Bronchial epithelial cell (primary cell): ENCODE measurements at regions not wholly inside any gene's neighbourhood (a gene's known extent, or its start where the extent isn't known, plus 50 kb on each side); places are given as distances from the start of the nearest gene placed in this dataset.
"Not testable (repeated sequence)": the region's sequence is repeated elsewhere in the genome, so short reads cannot be mapped to it uniquely, and the experiment has no call there.

Experiments
- DNase-seq: peaks from one replicate; pipeline ENCODE4 v3.0.0-alpha.2; 2010; ENCODE audit warnings: low read depth
- FAIRE-seq: peaks from 2 replicates; lab custom pipeline; 2011; peaks lifted over from hg19 to GRCh38; lab: Jason Lieb, UNC
- H3K27me3 ChIP-seq: 2 replicates; pipeline ENCODE4 v1.5.1; 2011; ENCODE audit warnings: low read length; ENCODE audit not compliant: control insufficient read depth, insufficient read depth
- H3K36me3 ChIP-seq: 2 replicates; pipeline ENCODE4 v1.5.1; 2011; ENCODE audit warnings: low read length; ENCODE audit not compliant: control insufficient read depth, insufficient read depth
- H3K4me3 ChIP-seq: 2 replicates; pipeline ENCODE4 v1.5.1; 2011; ENCODE audit warnings: mild to moderate bottlenecking, low read depth, low read length, control low read depth

GRCh38 chr5:1575991-1576714 lies 52.4 kb upstream of the LPCAT1 start:
- DNase-seq = not testable (repeated sequence)

GRCh38 chr5:1575491-1575890 lies 51.7 kb upstream of the LPCAT1 start:
- not testable (repeated sequence) for H3K36me3 ChIP-seq, H3K4me3 ChIP-seq, H3K27me3 ChIP-seq, FAIRE-seq
- peak; percentile 11 for DNase-seq

More at GRCh38 chr5:1575991-1576714, 52.4 kb upstream of the LPCAT1 start:
- FAIRE-seq, H3K27me3 ChIP-seq, H3K36me3 ChIP-seq, H3K4me3 ChIP-seq: not testable (repeated sequence)

- H3K36me3 ChIP-seq, DNase-seq, H3K27me3 ChIP-seq, H3K4me3 ChIP-seq, FAIRE-seq: not testable (repeated sequence)
These were observed 50.2 kb upstream of the LPCAT1 start for GRCh38 chr5:1574023-1574318.

GRCh38 chr5:1573217-1574022 lies 49.7 kb upstream of the LPCAT1 start:
- FAIRE-seq, H3K27me3 ChIP-seq, H3K4me3 ChIP-seq, H3K36me3 ChIP-seq, DNase-seq: not testable (repeated sequence)
